Vagina (tissue), 2 donors: ENCODE measurements at regions not wholly inside any gene's neighbourhood (a gene's known extent, or its start where the extent isn't known, plus 50 kb on each side); places are given as distances from the start of the nearest gene placed in this dataset.

Experiments
- POLR2A ChIP-seq, 2 donors: fragments of 450-650 bp; IDR thresholded peaks; one replicate each; pipeline ENCODE4 v1.6.1; 2017; ENCODE audit warnings: antibody characterized with exemption in 2 of 2, mild to moderate bottlenecking in 2 of 2, moderate library complexity in 2 of 2
- POLR2AphosphoS5 ChIP-seq, 2 donors: sonication (generic); formaldehyde crosslinking; IDR thresholded peaks; one replicate each; pipeline ENCODE4 v1.9.0; 2017; ENCODE audit warnings: antibody characterized with exemption in 2 of 2, mild to moderate bottlenecking in 2 of 2, low read depth in 1 of 2; ENCODE audit not compliant: insufficient read depth in 1 of 2

DNA sequence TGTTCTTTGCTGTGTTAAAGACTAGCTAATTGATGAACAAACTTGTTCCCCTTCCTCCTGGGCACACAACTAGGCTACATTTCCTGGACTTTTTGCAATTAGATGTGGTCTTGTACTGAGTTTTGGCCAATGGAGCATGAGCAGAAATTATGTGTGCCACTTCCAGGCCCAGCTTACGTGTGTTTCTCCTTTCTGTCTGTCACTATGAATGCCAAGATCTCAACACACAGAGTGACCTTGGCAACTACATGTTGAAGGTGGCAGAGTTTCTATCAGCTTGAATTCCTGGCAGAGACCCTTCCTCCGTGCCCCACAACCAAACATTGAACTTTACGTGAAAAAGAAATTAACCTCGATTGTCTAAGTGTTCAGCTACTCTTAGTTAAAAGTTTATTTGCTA, 81.7 kb upstream of the PIAS1 start:
- TF ChIP-seq POLR2A (IDR thresholded peaks at IDR 0.05) (no peak), POLR2AphosphoS5 (IDR thresholded peaks at IDR 0.05; ENCODE audit: insufficient read depth in 1 of 2, low read depth in 1 of 2) (no peak)
